ENCODE measurements at regions not wholly inside any gene's neighbourhood (a gene's known extent, or its start where the extent isn't known, plus 50 kb on each side); places are given as distances from the start of the nearest gene placed in this dataset.
"Not testable (repeated sequence)": the region's sequence is repeated elsewhere in the genome, so short reads cannot be mapped to it uniquely, and the experiment has no call there.

DNA sequence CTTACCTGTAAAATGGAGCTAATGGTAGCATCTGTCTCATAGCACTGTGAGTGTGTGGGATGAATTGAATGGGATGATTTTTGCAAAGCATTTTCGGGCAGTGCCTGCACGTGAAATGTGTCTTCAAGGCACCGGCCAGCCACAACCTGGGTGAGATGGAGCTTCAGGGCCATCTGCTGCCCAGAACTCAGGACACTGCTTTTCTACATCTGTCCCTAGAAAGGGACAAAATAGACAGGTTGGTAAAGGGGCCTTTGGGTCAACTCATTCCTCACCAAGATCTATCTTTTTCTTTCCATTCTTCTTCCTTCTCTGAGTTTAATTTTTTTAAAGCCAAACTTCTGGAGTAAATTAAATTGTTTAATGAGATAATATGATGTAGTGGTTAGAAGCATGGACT lies 106.5 kb downstream of the UTP18 start:
- Histone ChIP-seq H3K9ac (ENCODE audit: low read depth in 1 of 2, low read length in 2 of 2) (no peak overlapping the region), H3K4me1 (ENCODE audit: control insufficient read depth in 1 of 2, insufficient read depth in 2 of 2, low read length in 2 of 2) (no peaks in the 10 kb centered on the region), H3K4me3 (ENCODE audit: low read depth in 1 of 2, low read length in 2 of 2) (no peak overlapping the region), H3K9me3 (ENCODE audit: control insufficient read depth in 1 of 2, low read length in 2 of 2) (no peaks in the 10 kb centered on the region), H3K36me3 (ENCODE audit: control insufficient read depth in 1 of 2, insufficient read depth in 2 of 2, low read length in 2 of 2) (no peaks in the 10 kb centered on the region), H3K27ac (ENCODE audit: low read depth, low read length) (no peak overlapping the region), H3K27me3 (ENCODE audit: control insufficient read depth in 1 of 2, insufficient read depth in 2 of 2, low read length in 2 of 2) (no peaks in the 10 kb centered on the region)

- not testable (repeated sequence) for H3K36me3 ChIP-seq (ENCODE audit: control insufficient read depth in 1 of 2, insufficient read depth in 2 of 2, low read length in 2 of 2); H3K9ac ChIP-seq (ENCODE audit: low read depth in 1 of 2, low read length in 2 of 2); H3K9me3 ChIP-seq (ENCODE audit: control insufficient read depth in 1 of 2, low read length in 2 of 2); H3K4me1 ChIP-seq (ENCODE audit: control insufficient read depth in 1 of 2, insufficient read depth in 2 of 2, low read length in 2 of 2); H3K27me3 ChIP-seq (ENCODE audit: control insufficient read depth in 1 of 2, insufficient read depth in 2 of 2, low read length in 2 of 2); H3K27ac ChIP-seq (ENCODE audit: low read depth, low read length); H3K4me3 ChIP-seq (ENCODE audit: low read depth in 1 of 2, low read length in 2 of 2)
Measured at GRCh38 chr17:51367836-51368235, 107.5 kb downstream of the UTP18 start.

- Histone ChIP-seq H3K27ac (ENCODE audit: low read depth, low read length) (no peak overlapping the region), H3K4me3 (ENCODE audit: low read depth in 1 of 2, low read length in 2 of 2) (no peak overlapping the region), H3K9me3 (ENCODE audit: control insufficient read depth in 1 of 2, low read length in 2 of 2) (no peaks in the 10 kb centered on the region), H3K4me1 (ENCODE audit: control insufficient read depth in 1 of 2, insufficient read depth in 2 of 2, low read length in 2 of 2) (no peaks in the 10 kb centered on the region), H3K27me3 (ENCODE audit: control insufficient read depth in 1 of 2, insufficient read depth in 2 of 2, low read length in 2 of 2) (peaks cover 0 to 2% of the 10 kb centered on the region in 2 donors), H3K36me3 (ENCODE audit: control insufficient read depth in 1 of 2, insufficient read depth in 2 of 2, low read length in 2 of 2) (no peaks in the 10 kb centered on the region), H3K9ac (ENCODE audit: low read depth in 1 of 2, low read length in 2 of 2) (no peak overlapping the region)
Measured at GRCh38 chr17:51371732-51372151, 111.4 kb downstream of the UTP18 start.

- H3K27ac ChIP-seq (ENCODE audit: low read depth, low read length) = no peak overlapping the region
- no peaks in the 10 kb centered on the region for H3K4me1 ChIP-seq (ENCODE audit: control insufficient read depth in 1 of 2, insufficient read depth in 2 of 2, low read length in 2 of 2)
- no peaks in the 10 kb centered on the region for H3K36me3 ChIP-seq (ENCODE audit: control insufficient read depth in 1 of 2, insufficient read depth in 2 of 2, low read length in 2 of 2)
- peaks cover 0 to 2% of the 10 kb centered on the region in 2 donors for H3K27me3 ChIP-seq (ENCODE audit: control insufficient read depth in 1 of 2, insufficient read depth in 2 of 2, low read length in 2 of 2)
- H3K9ac ChIP-seq (ENCODE audit: low read depth in 1 of 2, low read length in 2 of 2) = no peak overlapping the region
- no peaks in the 10 kb centered on the region for H3K9me3 ChIP-seq (ENCODE audit: control insufficient read depth in 1 of 2, low read length in 2 of 2)
- H3K4me3 ChIP-seq (ENCODE audit: low read depth in 1 of 2, low read length in 2 of 2) = peak overlapping the region in 1 of 2 donors; percentile 34
Measured at GRCh38 chr17:51372345-51373004, 112.1 kb downstream of the UTP18 start.

DNA sequence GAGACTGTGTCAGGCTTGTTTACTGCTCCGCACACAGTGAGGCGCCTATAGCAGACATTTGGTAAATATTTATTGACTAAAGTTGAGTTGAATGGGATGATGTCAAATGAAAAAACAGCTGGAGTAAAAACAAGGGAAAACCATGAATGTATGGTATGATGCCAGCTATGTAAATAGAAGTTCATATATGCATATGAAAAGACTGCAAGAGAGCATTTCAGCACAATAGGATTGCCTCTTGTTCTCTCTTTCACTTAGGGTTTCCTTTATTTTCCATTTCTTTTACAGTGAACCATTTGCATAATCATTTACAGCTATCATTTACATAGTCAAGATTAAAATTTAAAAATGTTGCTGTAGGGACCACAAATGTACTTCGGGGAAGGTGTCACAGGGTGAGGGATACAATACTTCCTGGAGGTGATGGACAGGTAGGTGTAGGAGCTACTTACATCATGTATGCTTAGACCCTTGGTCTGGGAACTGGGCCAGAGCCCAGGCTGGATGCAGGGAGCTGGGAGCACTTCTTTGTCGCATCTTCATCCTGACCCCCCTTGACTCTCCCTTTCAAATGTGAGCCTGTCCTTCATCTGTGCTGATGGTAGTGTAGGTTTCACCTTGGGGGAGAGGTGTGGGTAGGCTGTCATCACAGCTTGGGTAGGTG lies 113.3 kb downstream of the UTP18 start:
- Histone ChIP-seq H3K27ac (ENCODE audit: low read depth, low read length) (no peak overlapping the region), H3K4me1 (ENCODE audit: control insufficient read depth in 1 of 2, insufficient read depth in 2 of 2, low read length in 2 of 2) (no peaks in the 10 kb centered on the region)

DNA sequence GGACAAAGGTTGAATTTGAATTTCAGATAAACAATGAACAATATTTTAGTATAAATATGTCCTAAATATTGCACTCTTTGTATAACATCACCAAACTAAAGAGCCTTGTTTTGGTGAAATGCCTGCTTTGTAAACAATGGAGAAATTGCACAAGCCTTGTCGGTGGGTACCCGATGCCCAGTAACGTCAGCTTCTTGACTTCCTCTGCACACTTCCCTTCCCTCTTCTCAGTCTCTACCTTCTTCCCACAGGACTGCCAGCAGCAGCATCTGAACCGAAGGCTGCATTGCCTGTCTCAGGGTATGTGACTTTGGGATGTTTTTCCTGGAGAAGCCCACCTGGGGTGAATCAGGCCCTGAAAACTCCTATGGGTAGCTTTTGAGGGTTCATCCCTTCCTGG lies 113.9 kb downstream of the UTP18 start:
- Histone ChIP-seq H3K4me3 (ENCODE audit: low read depth in 1 of 2, low read length in 2 of 2) (no peak overlapping the region), H3K27me3 (ENCODE audit: control insufficient read depth in 1 of 2, insufficient read depth in 2 of 2, low read length in 2 of 2) (peaks cover 0 to 2% of the 10 kb centered on the region in 2 donors), H3K4me1 (ENCODE audit: control insufficient read depth in 1 of 2, insufficient read depth in 2 of 2, low read length in 2 of 2) (no peaks in the 10 kb centered on the region), H3K36me3 (ENCODE audit: control insufficient read depth in 1 of 2, insufficient read depth in 2 of 2, low read length in 2 of 2) (no peaks in the 10 kb centered on the region), H3K27ac (ENCODE audit: low read depth, low read length) (no peak overlapping the region), H3K9me3 (ENCODE audit: control insufficient read depth in 1 of 2, low read length in 2 of 2) (no peaks in the 10 kb centered on the region), H3K9ac (ENCODE audit: low read depth in 1 of 2, low read length in 2 of 2) (no peak overlapping the region)

More for the DNA sequence above, 113.3 kb downstream of the UTP18 start:
- peaks cover 0 to 2% of the 10 kb centered on the region in 2 donors for H3K27me3 ChIP-seq (ENCODE audit: control insufficient read depth in 1 of 2, insufficient read depth in 2 of 2, low read length in 2 of 2)
- H3K9me3 ChIP-seq (ENCODE audit: control insufficient read depth in 1 of 2, low read length in 2 of 2) = no peaks in the 10 kb centered on the region
- no peak overlapping the region for H3K4me3 ChIP-seq (ENCODE audit: low read depth in 1 of 2, low read length in 2 of 2)
- no peak overlapping the region for H3K9ac ChIP-seq (ENCODE audit: low read depth in 1 of 2, low read length in 2 of 2)
- no peaks in the 10 kb centered on the region for H3K36me3 ChIP-seq (ENCODE audit: control insufficient read depth in 1 of 2, insufficient read depth in 2 of 2, low read length in 2 of 2)

- Histone ChIP-seq H3K36me3 (ENCODE audit: control insufficient read depth in 1 of 2, insufficient read depth in 2 of 2, low read length in 2 of 2) (no peaks in the 10 kb centered on the region), H3K9me3 (ENCODE audit: control insufficient read depth in 1 of 2, low read length in 2 of 2) (no peaks in the 10 kb centered on the region), H3K9ac (ENCODE audit: low read depth in 1 of 2, low read length in 2 of 2) (no peak overlapping the region), H3K4me1 (ENCODE audit: control insufficient read depth in 1 of 2, insufficient read depth in 2 of 2, low read length in 2 of 2) (no peaks in the 10 kb centered on the region), H3K4me3 (ENCODE audit: low read depth in 1 of 2, low read length in 2 of 2) (no peak overlapping the region), H3K27ac (ENCODE audit: low read depth, low read length) (no peak overlapping the region), H3K27me3 (ENCODE audit: control insufficient read depth in 1 of 2, insufficient read depth in 2 of 2, low read length in 2 of 2) (peaks cover 0 to 2% of the 10 kb centered on the region in 2 donors)
Measured at GRCh38 chr17:51375771-51376170, 115.4 kb downstream of the UTP18 start.

DNA sequence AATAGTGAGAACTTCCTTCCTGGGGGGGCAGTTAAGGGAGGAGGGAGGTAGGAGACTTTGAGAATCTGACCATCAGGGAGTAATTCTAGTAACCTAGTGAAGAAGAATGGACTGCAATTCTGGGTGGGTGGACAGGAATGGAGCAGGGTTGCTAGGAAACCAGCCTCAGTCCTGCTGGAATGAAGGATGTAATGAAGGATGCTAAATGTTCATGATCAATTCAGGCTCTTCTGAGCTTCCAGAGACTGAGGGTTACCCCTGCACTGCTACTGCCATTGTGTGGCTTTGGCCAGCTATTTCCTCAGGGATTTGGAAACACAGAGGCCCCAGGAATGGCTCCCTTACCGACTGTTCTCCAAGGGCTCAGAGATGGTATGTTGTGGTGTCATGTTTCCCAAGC lies 116.4 kb downstream of the UTP18 start:
- H3K27me3 ChIP-seq (ENCODE audit: control insufficient read depth in 1 of 2, insufficient read depth in 2 of 2, low read length in 2 of 2) = peaks cover 0 to 2% of the 10 kb centered on the region in 2 donors
- no peak overlapping the region for H3K27ac ChIP-seq (ENCODE audit: low read depth, low read length)
- no peak overlapping the region for H3K9ac ChIP-seq (ENCODE audit: low read depth in 1 of 2, low read length in 2 of 2)
- no peaks in the 10 kb centered on the region for H3K9me3 ChIP-seq (ENCODE audit: control insufficient read depth in 1 of 2, low read length in 2 of 2)
- no peaks in the 10 kb centered on the region for H3K4me1 ChIP-seq (ENCODE audit: control insufficient read depth in 1 of 2, insufficient read depth in 2 of 2, low read length in 2 of 2)
- H3K4me3 ChIP-seq (ENCODE audit: low read depth in 1 of 2, low read length in 2 of 2) = no peak overlapping the region
- no peaks in the 10 kb centered on the region for H3K36me3 ChIP-seq (ENCODE audit: control insufficient read depth in 1 of 2, insufficient read depth in 2 of 2, low read length in 2 of 2)

GRCh38 chr17:51381262-51381661 lies 120.9 kb downstream of the UTP18 start:
- H3K9me3 ChIP-seq (ENCODE audit: control insufficient read depth in 1 of 2, low read length in 2 of 2) = no peaks in the 10 kb centered on the region
- H3K27ac ChIP-seq (ENCODE audit: low read depth, low read length) = no peak overlapping the region
- no peaks in the 10 kb centered on the region for H3K4me1 ChIP-seq (ENCODE audit: control insufficient read depth in 1 of 2, insufficient read depth in 2 of 2, low read length in 2 of 2)
- no peak overlapping the region for H3K4me3 ChIP-seq (ENCODE audit: low read depth in 1 of 2, low read length in 2 of 2)
- H3K27me3 ChIP-seq (ENCODE audit: control insufficient read depth in 1 of 2, insufficient read depth in 2 of 2, low read length in 2 of 2) = peaks cover 0 to 1% of the 10 kb centered on the region in 2 donors
- H3K36me3 ChIP-seq (ENCODE audit: control insufficient read depth in 1 of 2, insufficient read depth in 2 of 2, low read length in 2 of 2) = no peaks in the 10 kb centered on the region
- H3K9ac ChIP-seq (ENCODE audit: low read depth in 1 of 2, low read length in 2 of 2) = no peak overlapping the region

GRCh38 chr17:51385208-51385607 lies 124.9 kb downstream of the UTP18 start:
- Histone ChIP-seq H3K4me3 (ENCODE audit: low read depth in 1 of 2, low read length in 2 of 2) (no peak overlapping the region), H3K27me3 (ENCODE audit: control insufficient read depth in 1 of 2, insufficient read depth in 2 of 2, low read length in 2 of 2) (no peaks in the 10 kb centered on the region), H3K4me1 (ENCODE audit: control insufficient read depth in 1 of 2, insufficient read depth in 2 of 2, low read length in 2 of 2) (no peaks in the 10 kb centered on the region)

More at GRCh38 chr17:51385208-51385607, 124.9 kb downstream of the UTP18 start:
- no peaks in the 10 kb centered on the region for H3K9me3 ChIP-seq (ENCODE audit: control insufficient read depth in 1 of 2, low read length in 2 of 2)
- no peak overlapping the region for H3K27ac ChIP-seq (ENCODE audit: low read depth, low read length)
- H3K9ac ChIP-seq (ENCODE audit: low read depth in 1 of 2, low read length in 2 of 2) = no peak overlapping the region
- H3K36me3 ChIP-seq (ENCODE audit: control insufficient read depth in 1 of 2, insufficient read depth in 2 of 2, low read length in 2 of 2) = no peaks in the 10 kb centered on the region
